H1 (cell line): ENCODE measurements at regions not wholly inside any gene's neighbourhood (a gene's known extent, or its start where the extent isn't known, plus 50 kb on each side); places are given as distances from the start of the nearest gene placed in this dataset.

Source experiments
- CTCF ChIA-PET: fragments of 300-600 bp; sonication (Branson Sonifier 250); formaldehyde crosslinking; loops from one replicate; lab custom pipeline; 2021; ENCODE audit not compliant: partially characterized antibody; lab: Charles Lee
- POLR2A ChIA-PET: fragments of 300-600 bp; sonication (Branson Sonifier 250); formaldehyde crosslinking; loops from one replicate; lab custom pipeline; 2021; ENCODE audit warnings: inconsistent platforms; ENCODE audit not compliant: partially characterized antibody; lab: Charles Lee
- DNase-seq, 2 experiments: peaks; one replicate each; pipeline versions ENCODE4 v3.0.0 to v3.0.0-alpha.2; 2010 to 2022; ENCODE audit warnings: low spot score in 2 of 2, low read depth in 1 of 2, mixed read lengths in 1 of 2
- FAIRE-seq: peaks from 2 replicates; lab custom pipeline; 2011; peaks lifted over from hg19 to GRCh38; lab: Jason Lieb, UNC
- H2AFZ ChIP-seq: 2 replicates; pipeline ENCODE4 v1.8.1; 2012; ENCODE audit warnings: low read length, inconsistent platforms
- H2AK5ac ChIP-seq: 2 replicates; pipeline ENCODE4 v1.6.1; 2013; ENCODE audit warnings: low read depth, low read length
- H2BK120ac ChIP-seq: replicated peaks from 2 replicates; pipeline ENCODE3; 2013; ENCODE audit warnings: low read depth, low read length, inconsistent platforms
- H2BK12ac ChIP-seq: 2 replicates; pipeline ENCODE4 v1.6.1; 2013; ENCODE audit warnings: low read depth, low read length
- H2BK15ac ChIP-seq: 2 replicates; pipeline ENCODE4 v1.6.1; 2013; ENCODE audit warnings: low read length
- H2BK20ac ChIP-seq: 2 replicates; pipeline ENCODE4 v1.6.1; 2013; ENCODE audit warnings: low read length
- H2BK5ac ChIP-seq: 2 replicates; pipeline ENCODE4 v1.6.1; 2013; ENCODE audit warnings: low read depth, low read length
- H3K14ac ChIP-seq: 2 replicates; pipeline ENCODE4 v1.6.1; 2013; ENCODE audit warnings: inconsistent platforms; ENCODE audit not compliant: insufficient read length
- H3K18ac ChIP-seq: 2 replicates; pipeline ENCODE4 v1.6.1; 2013; ENCODE audit warnings: low read length; ENCODE audit errors: extremely low read depth
- H3K23ac ChIP-seq: 2 replicates; pipeline ENCODE4 v1.6.1; 2013; ENCODE audit warnings: inconsistent platforms; ENCODE audit not compliant: insufficient read length
- H3K23me2 ChIP-seq: 2 replicates; pipeline ENCODE4 v1.6.1; 2013; ENCODE audit warnings: low read depth, low read length
- H3K27ac ChIP-seq: 2 replicates; pipeline ENCODE4 v1.6.1; 2011; ENCODE audit warnings: low read depth, low read length, inconsistent platforms
- H3K27me3 ChIP-seq, 4 experiments: replicated peaks in 1 of 4; 1 replicate in 1 of 4; 2 replicates in 3 of 4; pipeline versions ENCODE4 v1.6.1 to v1.8.1; 2011 to 2013; ENCODE audit warnings: low read length in 3 of 4, mild to moderate bottlenecking in 3 of 4, inconsistent platforms in 2 of 4, mixed read lengths in 2 of 4, moderate library complexity in 1 of 4; ENCODE audit not compliant: control insufficient read depth in 3 of 4, insufficient read depth in 3 of 4; ENCODE audit errors: extremely low read depth in 1 of 4
- H3K36me3 ChIP-seq, 4 experiments: 2 replicates each; pipeline versions ENCODE4 v1.6.1 to v1.8.1; 2011 to 2013; ENCODE audit warnings: mild to moderate bottlenecking in 4 of 4, low read length in 3 of 4, moderate library complexity in 2 of 4, control low read depth in 1 of 4, inconsistent platforms in 1 of 4; ENCODE audit not compliant: insufficient read depth in 4 of 4, control insufficient read depth in 2 of 4
- H3K4ac ChIP-seq: replicated peaks from 2 replicates; pipeline ENCODE3; 2013; ENCODE audit warnings: low read length, low read depth, mixed read lengths, inconsistent platforms; ENCODE audit not compliant: insufficient read length
- H3K4me1 ChIP-seq, 4 experiments: replicated peaks in 1 of 4; 1 replicate in 1 of 4; 2 replicates in 3 of 4; pipeline versions ENCODE4 v1.6.1 to v1.8.1; 2011 to 2013; ENCODE audit warnings: low read length in 3 of 4, inconsistent platforms in 2 of 4, mixed read lengths in 1 of 4; ENCODE audit not compliant: insufficient read depth in 4 of 4, control insufficient read depth in 3 of 4
- H3K4me2 ChIP-seq, 2 experiments: 2 replicates each; pipeline versions ENCODE4 v1.6.1 to v1.8.1; 2011 to 2013; ENCODE audit warnings: low read depth in 2 of 2, low read length in 2 of 2, control low read depth in 1 of 2, inconsistent platforms in 1 of 2, mild to moderate bottlenecking in 1 of 2; ENCODE audit not compliant: insufficient read depth in 1 of 2
- H3K4me3 ChIP-seq, 4 experiments: fragments of 200-600, 300-600 bp in 1 of 4; sonication (generic), shearing (Covaris generic), sonication (Bioruptor Twin) in 1 of 4; 2 replicates each; pipeline versions ENCODE4 v1.5.1 to v1.8.1; 2011 to 2016; ENCODE audit warnings: low read length in 4 of 4, low read depth in 3 of 4, control low read depth in 2 of 4, inconsistent platforms in 2 of 4, mild to moderate bottlenecking in 2 of 4, mixed read lengths in 1 of 4, moderate library complexity in 1 of 4; ENCODE audit not compliant: insufficient read depth in 2 of 4; ENCODE audit errors: extremely low read depth in 1 of 4
- H3K56ac ChIP-seq: replicated peaks from 2 replicates; pipeline ENCODE3; 2013; ENCODE audit warnings: low read depth, mild to moderate bottlenecking, mixed read lengths, low read length, inconsistent platforms; ENCODE audit not compliant: insufficient read length
- H3K79me1 ChIP-seq: 2 replicates; pipeline ENCODE4 v1.6.1; 2013; ENCODE audit warnings: low read depth, low read length, control low read depth
- H3K79me2 ChIP-seq, 2 experiments: 2 replicates each; pipeline versions ENCODE4 v1.6.1 to v1.8.1; 2012 to 2013; ENCODE audit warnings: low read length in 2 of 2, mild to moderate bottlenecking in 2 of 2, inconsistent platforms in 1 of 2; ENCODE audit not compliant: insufficient read depth in 2 of 2, control insufficient read depth in 1 of 2
- H3K9ac ChIP-seq, 4 experiments: replicated peaks in 1 of 4; 1 replicate in 1 of 4; 2 replicates in 3 of 4; pipeline versions ENCODE4 v1.6.1 to v1.8.1; 2011 to 2013; ENCODE audit warnings: low read depth in 3 of 4, low read length in 3 of 4, control low read depth in 2 of 4, mild to moderate bottlenecking in 2 of 4, moderate library complexity in 2 of 4, inconsistent platforms in 1 of 4; ENCODE audit errors: extremely low read depth in 1 of 4
- H3K9me3 ChIP-seq, 2 experiments: 2 replicates each; pipeline versions ENCODE4 v1.6.1 to v1.8.1; 2012 to 2013; ENCODE audit warnings: mild to moderate bottlenecking in 2 of 2, moderate library complexity in 2 of 2, control low read depth in 1 of 2, inconsistent platforms in 1 of 2, low read depth in 1 of 2, low read length in 1 of 2, mixed read lengths in 1 of 2; ENCODE audit not compliant: insufficient read depth in 2 of 2
- H4K20me1 ChIP-seq, 2 experiments: replicated peaks in 1 of 2; 2 replicates each; pipeline versions ENCODE3 to v1.8.1; 2011 to 2013; ENCODE audit warnings: inconsistent platforms in 2 of 2, low read length in 2 of 2, mild to moderate bottlenecking in 1 of 2; ENCODE audit not compliant: insufficient read depth in 2 of 2, control insufficient read depth in 1 of 2
- H4K5ac ChIP-seq: 2 replicates; pipeline ENCODE4 v1.6.1; 2013; ENCODE audit warnings: low read length, low read depth, mixed read lengths, inconsistent platforms; ENCODE audit not compliant: insufficient read length
- H4K8ac ChIP-seq: 2 replicates; pipeline ENCODE4 v1.8.0; 2013; ENCODE audit warnings: mild to moderate bottlenecking, moderate library complexity, low read length, inconsistent platforms; ENCODE audit not compliant: insufficient read depth; ENCODE audit errors: extremely low read depth
- H4K91ac ChIP-seq: replicated peaks from 2 replicates; pipeline ENCODE3; 2013; ENCODE audit warnings: low read length, mixed read lengths, inconsistent platforms; ENCODE audit not compliant: insufficient read length
- BACH1 ChIP-seq: IDR thresholded peaks from 2 replicates; pipeline ENCODE4 v1.6.1; 2012; ENCODE audit warnings: low read length, improper control_type of control experiment
- BCL11A ChIP-seq, 2 experiments: IDR thresholded peaks; one replicate each; pipeline ENCODE4 v1.6.1; 2011; ENCODE audit warnings: low read depth in 2 of 2, low read length in 2 of 2, mild to moderate bottlenecking in 2 of 2
- CEBPB ChIP-seq: IDR thresholded peaks from 2 replicates; pipeline ENCODE4 v1.6.1; 2012; ENCODE audit warnings: low read depth, low read length
- FOSL1 ChIP-seq: IDR thresholded peaks from 2 replicates; pipeline ENCODE4 v1.6.1; 2011; ENCODE audit warnings: mild to moderate bottlenecking, low read depth, low read length, moderate library complexity; ENCODE audit not compliant: insufficient read depth
- HDAC2 ChIP-seq, 2 experiments: fragments of 300-600 bp in 1 of 2; sonication (generic) in 1 of 2; IDR thresholded peaks; 2 replicates each; pipeline ENCODE4 v1.6.1; 2011 to 2012; ENCODE audit warnings: low read depth in 2 of 2, low read length in 2 of 2, mild to moderate bottlenecking in 2 of 2, moderate library complexity in 2 of 2, borderline replicate concordance in 1 of 2, inconsistent platforms in 1 of 2
- JUND ChIP-seq: IDR thresholded peaks from 2 replicates; pipeline ENCODE4 v1.6.1; 2011; ENCODE audit warnings: mild to moderate bottlenecking, improper control_type of control experiment, low read length
- RXRA ChIP-seq: IDR thresholded peaks from 2 replicates; pipeline ENCODE4 v1.6.1; 2011; ENCODE audit warnings: low read depth, mild to moderate bottlenecking, low read length, moderate library complexity; ENCODE audit not compliant: insufficient read depth
- SIN3A ChIP-seq, 2 experiments: IDR thresholded peaks in 1 of 2; conservative IDR thresholded peaks in 1 of 2; 2 replicates each; pipeline ENCODE4 v1.6.1; 2011 to 2012; ENCODE audit warnings: low read length in 2 of 2, improper control_type of control experiment in 1 of 2, low read depth in 1 of 2, mild to moderate bottlenecking in 1 of 2
- SP1 ChIP-seq: IDR thresholded peaks from 2 replicates; pipeline ENCODE4 v1.6.1; 2011; ENCODE audit warnings: low read depth, low read length
- SRF ChIP-seq: IDR thresholded peaks from 2 replicates; pipeline ENCODE4 v1.6.1; 2011; ENCODE audit warnings: mild to moderate bottlenecking, low read depth, low read length, moderate library complexity
- TAF7 ChIP-seq: optimal IDR thresholded peaks from 2 replicates; pipeline ENCODE3; 2011; ENCODE audit warnings: low read depth, mild to moderate bottlenecking, inconsistent platforms, low read length, moderate library complexity, borderline replicate concordance
- ZNF274 ChIP-seq: IDR thresholded peaks from 2 replicates; pipeline ENCODE4 v1.7.0; 2012; ENCODE audit warnings: low read length, borderline replicate concordance; ENCODE audit errors: extremely low read depth
- WGBS, 2 experiments: shearing (Covaris generic) in 1 of 2; methylation state at CpG; one replicate each; pipeline versions ENCODE4 v1.1.6 to v1.1.7; 2013 to 2015; ENCODE audit warnings: low lambda C conversion rate in 2 of 2, mixed read lengths in 2 of 2, inconsistent platforms in 1 of 2, low coverage in 1 of 2, missing lambda C conversion rate in 1 of 2; ENCODE audit not compliant: insufficient replicate concordance in 2 of 2, insufficient coverage in 1 of 2, insufficient read length in 1 of 2; ENCODE audit errors: extremely low coverage in 1 of 2, missing lambda C conversion rate in 1 of 2; 5-methylcytosine and 5-hydroxymethylcytosine counted together
- TF ChIP-seq, protein P1 (sequence below): IDR thresholded peaks from 2 replicates; pipeline ENCODE4 v1.6.1; 2011; ENCODE audit warnings: low read length, improper control_type of control experiment

DNA sequence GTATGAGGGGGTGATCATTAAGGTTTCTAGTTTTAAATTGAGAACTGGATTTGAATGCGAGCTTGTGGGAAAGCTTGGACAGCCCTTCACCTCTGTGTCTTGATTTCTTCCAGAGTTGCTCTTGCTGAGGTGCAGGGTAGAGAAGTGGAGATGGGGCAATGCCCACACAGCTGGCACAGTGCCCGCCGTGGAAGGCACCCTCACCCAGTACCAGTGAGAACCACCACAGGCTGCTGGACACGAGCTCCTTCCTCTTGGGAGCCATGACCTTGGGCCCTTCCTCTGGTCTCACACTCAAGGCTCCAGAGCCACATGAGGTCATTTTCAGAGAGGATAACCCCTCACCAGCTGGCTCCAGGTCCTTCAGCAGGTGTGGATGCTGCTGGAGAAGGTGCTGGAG is 67.3 kb downstream of the DACT2 start:
- no peak overlapping the region for H4K91ac ChIP-seq
- no peak overlapping the region for H3K4me3 ChIP-seq
- H3K9me3 ChIP-seq: peaks cover 5 to 6% of the 10 kb centered on the region in 2 experiments; a peak in 2 of 4 replicates
- ChIA-PET CTCF (interaction anchor here (0.8 kb wide), 1 partner anchor 10 kb away, joined by 4 read pairs; no protein-coding TSS in a partner anchor), POLR2A (no interaction called here)
- no peak overlapping the region for H3K27ac ChIP-seq
- H3K4ac ChIP-seq: no peak overlapping the region
- H3K4me1 ChIP-seq: peaks cover 0 to 5% (median 1%) of the 10 kb centered on the region in 4 experiments; a peak in 2 of 7 replicates
- H3K9ac ChIP-seq: no peak overlapping the region
- H3K79me1 ChIP-seq: no peaks in the 10 kb centered on the region
- H2BK20ac ChIP-seq: no peak overlapping the region
- H3K18ac ChIP-seq: no peak overlapping the region
- no peak overlapping the region for H3K56ac ChIP-seq
- no peaks in the 10 kb centered on the region for H4K20me1 ChIP-seq
- H2AFZ ChIP-seq: no peak overlapping the region
- H2BK5ac ChIP-seq: no peak overlapping the region
- H2AK5ac ChIP-seq: no peak overlapping the region
- WGBS, 2 experiments: 93% methylated on average over 4 of the region's 4 CpGs; no CpG with 5 or more reads in 1 of the 2 experiments
- DNase-seq (no peak), FAIRE-seq (no peak)
- no peak overlapping the region for H2BK15ac ChIP-seq
- H3K36me3 ChIP-seq: no peaks in the 10 kb centered on the region
- H2BK12ac ChIP-seq: no peak overlapping the region
- no peak overlapping the region for H4K5ac ChIP-seq
- H3K79me2 ChIP-seq: no peaks in the 10 kb centered on the region
- no peaks in the 10 kb centered on the region for H3K27me3 ChIP-seq
- no peaks in the 10 kb centered on the region for H3K23me2 ChIP-seq
- no peak overlapping the region for H4K8ac ChIP-seq
- H3K23ac ChIP-seq: no peak overlapping the region
- no peak overlapping the region for H3K4me2 ChIP-seq
- H3K14ac ChIP-seq: no peak overlapping the region
- H2BK120ac ChIP-seq: no peak overlapping the region
- TF ChIP-seq SIN3A (conservative IDR thresholded peaks at IDR 0.05 in 1 of 2, IDR thresholded peaks at IDR 0.05 in 1 of 2; ENCODE audit: low read depth in 1 of 2, low read length in 2 of 2): no peak
- no peak for TF ChIP-seq BACH1
- TF ChIP-seq HDAC2 (IDR thresholded peaks at IDR 0.05; ENCODE audit: borderline replicate concordance in 1 of 2, low read depth in 2 of 2, low read length in 2 of 2): no peak
- TF ChIP-seq JUND: no peak
- no peak for TF ChIP-seq ZNF274
- TF ChIP-seq BCL11A (IDR thresholded peaks at IDR 0.05; ENCODE audit: low read depth in 2 of 2, low read length in 2 of 2): no peak
- no peak for TF ChIP-seq TAF7
- no peak for TF ChIP-seq SP1
- TF ChIP-seq FOSL1: no peak
- TF ChIP-seq, protein P1, sequence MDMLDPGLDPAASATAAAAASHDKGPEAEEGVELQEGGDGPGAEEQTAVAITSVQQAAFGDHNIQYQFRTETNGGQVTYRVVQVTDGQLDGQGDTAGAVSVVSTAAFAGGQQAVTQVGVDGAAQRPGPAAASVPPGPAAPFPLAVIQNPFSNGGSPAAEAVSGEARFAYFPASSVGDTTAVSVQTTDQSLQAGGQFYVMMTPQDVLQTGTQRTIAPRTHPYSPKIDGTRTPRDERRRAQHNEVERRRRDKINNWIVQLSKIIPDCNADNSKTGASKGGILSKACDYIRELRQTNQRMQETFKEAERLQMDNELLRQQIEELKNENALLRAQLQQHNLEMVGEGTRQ: no peak
- TF ChIP-seq SRF: no peak
- no peak for TF ChIP-seq RXRA
- no peak for TF ChIP-seq CEBPB
